Memory B cell (primary cell): ENCODE measurements at regions not wholly inside any gene's neighbourhood (a gene's known extent, or its start where the extent isn't known, plus 50 kb on each side); places are given as distances from the start of the nearest gene placed in this dataset.

Experiments
- ATAC-seq: fragments of 150-1000 bp; cut with Tn5 transposase; 2 replicates; pipeline ENCODE4 v1.10.0; 2021; ENCODE audit warnings: low read depth, mild to moderate bottlenecking, moderate library complexity
- DNase-seq, 2 donors: peaks; one replicate each; pipeline ENCODE4 v3.0.0; 2022; ENCODE audit warnings: low spot score in 2 of 2
- H3K27ac Mint-ChIP-seq: one replicate; pipeline ENCODE4 v1.8.0; 2022; ENCODE audit warnings: mild to moderate bottlenecking, moderate library complexity, mixed read lengths
- H3K27me3 Mint-ChIP-seq: one replicate; pipeline ENCODE4 v1.8.0; 2022; ENCODE audit warnings: mixed read lengths
- H3K36me3 Mint-ChIP-seq: one replicate; pipeline ENCODE4 v1.8.0; 2022; ENCODE audit warnings: mild to moderate bottlenecking, mixed read lengths
- H3K4me1 Mint-ChIP-seq: one replicate; pipeline ENCODE4 v1.8.0; 2022; ENCODE audit warnings: mixed read lengths
- H3K4me3 Mint-ChIP-seq: one replicate; pipeline ENCODE4 v1.8.0; 2022; ENCODE audit warnings: mild to moderate bottlenecking, moderate library complexity, mixed read lengths
- H3K9me3 Mint-ChIP-seq: one replicate; pipeline ENCODE4 v1.8.0; 2022; ENCODE audit warnings: mixed read lengths

GRCh38 chr15:39216816-39217215 is 364.1 kb upstream of the THBS1 start:
- Mint-ChIP-seq H3K4me3 (no peak overlapping the region), H3K27me3 (peaks cover 8% of the 10 kb centered on the region), H3K9me3 (peaks cover 4% of the 10 kb centered on the region), H3K4me1 (no peaks in the 10 kb centered on the region), H3K36me3 (no peaks in the 10 kb centered on the region), H3K27ac (no peak overlapping the region)
- ATAC-seq = no peak
- DNase-seq = no peak

DNA sequence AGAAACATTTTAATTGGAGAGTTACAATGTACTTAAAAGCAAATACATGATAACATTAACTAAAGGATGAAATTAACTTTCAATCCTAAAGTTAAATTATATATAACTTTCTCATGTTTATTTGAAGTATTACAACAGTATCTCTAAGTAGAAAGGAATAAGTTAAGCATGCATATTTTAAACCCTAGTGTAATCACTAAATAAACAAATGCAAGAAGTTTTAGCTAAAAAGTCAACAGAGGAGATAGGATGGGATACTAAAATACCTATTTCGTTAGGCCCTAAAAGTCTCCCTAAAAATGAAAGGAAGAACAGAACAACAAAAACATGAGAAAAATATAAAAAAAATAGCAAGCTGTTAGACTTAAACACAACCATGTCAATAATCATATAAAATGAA is 361.3 kb upstream of the THBS1 start:
- peaks cover 3% of the 10 kb centered on the region for H3K9me3 Mint-ChIP-seq
- H3K4me3 Mint-ChIP-seq = no peak overlapping the region
- DNase-seq (no peak), ATAC-seq (no peak)
- H3K36me3 Mint-ChIP-seq = no peaks in the 10 kb centered on the region
- H3K4me1 Mint-ChIP-seq = no peaks in the 10 kb centered on the region
- H3K27ac Mint-ChIP-seq = no peak overlapping the region
- H3K27me3 Mint-ChIP-seq = peaks cover 4% of the 10 kb centered on the region

- Mint-ChIP-seq H3K27ac (no peak overlapping the region), H3K4me1 (no peaks in the 10 kb centered on the region), H3K36me3 (no peaks in the 10 kb centered on the region), H3K27me3 (no peaks in the 10 kb centered on the region), H3K4me3 (no peak overlapping the region), H3K9me3 (peaks cover 2% of the 10 kb centered on the region)
- DNase-seq (no peak), ATAC-seq (no peak)
Measured at GRCh38 chr15:39226169-39226937, 354.5 kb upstream of the THBS1 start.

- no peaks in the 10 kb centered on the region for H3K27me3 Mint-ChIP-seq
- no peak for ATAC-seq
- no peaks in the 10 kb centered on the region for H3K36me3 Mint-ChIP-seq
- no peaks in the 10 kb centered on the region for H3K4me1 Mint-ChIP-seq
- H3K4me3 Mint-ChIP-seq = no peak overlapping the region
- no peak overlapping the region for H3K27ac Mint-ChIP-seq
- H3K9me3 Mint-ChIP-seq = peaks cover 2% of the 10 kb centered on the region
- no peak for DNase-seq
Measured at GRCh38 chr15:39227001-39227400, 353.9 kb upstream of the THBS1 start.

- Mint-ChIP-seq H3K36me3 (no peaks in the 10 kb centered on the region), H3K27me3 (no peaks in the 10 kb centered on the region), H3K4me1 (no peaks in the 10 kb centered on the region), H3K9me3 (peaks cover 1% of the 10 kb centered on the region), H3K4me3 (no peak overlapping the region), H3K27ac (no peak overlapping the region)
- no peak for DNase-seq
- ATAC-seq = no peak
Measured at GRCh38 chr15:39228889-39229288, 352.0 kb upstream of the THBS1 start.

GRCh38 chr15:39230205-39230907 is 350.5 kb upstream of the THBS1 start:
- ATAC-seq (no peak), DNase-seq (no peak)
- Mint-ChIP-seq H3K4me1 (no peaks in the 10 kb centered on the region), H3K27me3 (no peaks in the 10 kb centered on the region), H3K27ac (no peak overlapping the region), H3K36me3 (no peaks in the 10 kb centered on the region), H3K9me3 (no peaks in the 10 kb centered on the region), H3K4me3 (no peak overlapping the region)

- Mint-ChIP-seq H3K36me3 (no peaks in the 10 kb centered on the region), H3K27ac (no peak overlapping the region), H3K9me3 (no peaks in the 10 kb centered on the region), H3K27me3 (no peaks in the 10 kb centered on the region), H3K4me1 (no peaks in the 10 kb centered on the region), H3K4me3 (no peak overlapping the region)
- DNase-seq (no peak), ATAC-seq (no peak)
Measured at GRCh38 chr15:39230908-39231285, 350.0 kb upstream of the THBS1 start.

GRCh38 chr15:39232512-39232911 is 348.4 kb upstream of the THBS1 start:
- H3K4me3 Mint-ChIP-seq = no peak overlapping the region
- DNase-seq (no peak), ATAC-seq (no peak)
- no peak overlapping the region for H3K27ac Mint-ChIP-seq
- H3K36me3 Mint-ChIP-seq = no peaks in the 10 kb centered on the region
- H3K27me3 Mint-ChIP-seq = no peaks in the 10 kb centered on the region
- no peaks in the 10 kb centered on the region for H3K9me3 Mint-ChIP-seq
- no peaks in the 10 kb centered on the region for H3K4me1 Mint-ChIP-seq

GRCh38 chr15:39235084-39235795 is 345.6 kb upstream of the THBS1 start:
- Mint-ChIP-seq H3K36me3 (no peaks in the 10 kb centered on the region), H3K9me3 (peaks cover 2% of the 10 kb centered on the region), H3K27ac (no peak overlapping the region), H3K27me3 (peaks cover 2% of the 10 kb centered on the region), H3K4me1 (no peaks in the 10 kb centered on the region), H3K4me3 (no peak overlapping the region)
- no peak for ATAC-seq
- no peak for DNase-seq

DNA sequence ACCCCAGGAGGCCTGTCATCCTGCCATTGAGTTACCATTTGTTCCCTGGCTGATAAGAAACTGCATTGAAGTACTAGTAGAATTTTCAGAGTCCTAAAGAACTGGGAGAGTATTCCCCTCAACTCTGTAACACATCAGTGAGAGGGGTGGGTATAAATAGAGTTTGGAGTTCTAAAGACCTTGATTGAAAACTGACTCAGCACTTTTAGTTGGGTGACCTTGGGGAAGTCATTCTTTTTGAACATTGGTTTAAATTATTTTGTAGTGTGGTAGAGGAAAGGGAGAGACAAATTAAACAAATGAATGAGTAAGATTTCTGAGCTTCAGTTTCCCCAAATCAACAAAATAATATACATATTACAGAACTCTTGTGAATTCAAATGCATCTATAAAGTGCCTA is 344.5 kb upstream of the THBS1 start:
- Mint-ChIP-seq H3K4me3 (no peak overlapping the region), H3K36me3 (no peaks in the 10 kb centered on the region)
- ATAC-seq = no peak

GRCh38 chr15:39238443-39238842 is 342.4 kb upstream of the THBS1 start:
- Mint-ChIP-seq H3K4me3 (no peak overlapping the region), H3K9me3 (peaks cover 2% of the 10 kb centered on the region), H3K4me1 (no peaks in the 10 kb centered on the region), H3K36me3 (no peaks in the 10 kb centered on the region), H3K27me3 (peaks cover 2% of the 10 kb centered on the region), H3K27ac (no peak overlapping the region)
- DNase-seq (no peak), ATAC-seq (no peak)

More for the DNA sequence above, 344.5 kb upstream of the THBS1 start:
- no peak for DNase-seq
- Mint-ChIP-seq H3K27me3 (peaks cover 2% of the 10 kb centered on the region), H3K4me1 (no peaks in the 10 kb centered on the region), H3K27ac (no peak overlapping the region), H3K9me3 (peaks cover 2% of the 10 kb centered on the region)

- Mint-ChIP-seq H3K4me1 (no peaks in the 10 kb centered on the region), H3K27ac (no peak overlapping the region), H3K36me3 (no peaks in the 10 kb centered on the region), H3K9me3 (peaks cover 2% of the 10 kb centered on the region), H3K4me3 (no peak overlapping the region), H3K27me3 (peaks cover 2% of the 10 kb centered on the region)
- DNase-seq = no peak
- ATAC-seq = no peak
Measured at GRCh38 chr15:39239562-39239961, 341.3 kb upstream of the THBS1 start.

DNA sequence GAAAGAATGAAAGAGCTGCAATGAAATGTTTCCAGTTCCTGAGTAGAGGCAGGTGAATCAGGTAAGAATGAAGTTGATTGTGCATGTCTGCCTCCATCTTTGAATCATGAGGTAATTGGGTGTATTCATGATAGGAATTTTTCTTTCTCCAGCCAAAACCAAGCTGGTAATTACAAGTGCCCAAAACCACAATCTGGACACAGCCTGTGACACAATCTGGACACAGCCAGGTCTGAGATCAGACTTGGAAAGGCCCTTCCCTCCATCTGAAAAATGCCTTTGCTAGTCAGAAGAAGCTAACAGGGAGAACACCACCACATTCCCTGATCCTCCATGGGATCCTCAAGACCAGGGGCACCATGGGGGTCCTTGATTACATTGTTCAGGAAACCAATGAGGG is 338.5 kb upstream of the THBS1 start:
- no peaks in the 10 kb centered on the region for H3K4me1 Mint-ChIP-seq
- no peak for DNase-seq
- no peak overlapping the region for H3K27ac Mint-ChIP-seq
- no peak overlapping the region for H3K4me3 Mint-ChIP-seq
- peaks cover 2% of the 10 kb centered on the region for H3K27me3 Mint-ChIP-seq
- H3K9me3 Mint-ChIP-seq = peaks cover 2% of the 10 kb centered on the region
- no peak for ATAC-seq
- no peaks in the 10 kb centered on the region for H3K36me3 Mint-ChIP-seq

DNA sequence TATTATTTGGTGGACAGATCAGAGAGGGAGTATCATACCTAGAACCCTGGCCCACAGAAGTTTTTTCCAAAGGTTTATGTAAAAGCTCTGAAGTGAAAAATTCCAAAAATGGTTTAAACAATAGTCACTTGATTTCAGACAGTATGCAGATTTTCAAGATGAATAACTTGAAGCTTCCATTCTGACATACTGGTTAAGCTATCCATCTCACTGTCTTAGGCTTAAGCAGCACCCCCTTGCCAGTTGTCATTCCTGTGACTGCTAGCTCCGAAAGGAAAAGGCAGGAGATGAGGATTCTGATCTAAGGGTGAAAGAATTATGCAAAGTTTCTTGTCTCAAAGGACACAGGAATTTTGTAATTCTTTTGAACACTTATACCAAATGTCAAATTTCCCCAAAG is 337.5 kb upstream of the THBS1 start:
- H3K4me1 Mint-ChIP-seq = no peaks in the 10 kb centered on the region
- DNase-seq = no peak

More for the DNA sequence above, 337.5 kb upstream of the THBS1 start:
- Mint-ChIP-seq H3K9me3 (peaks cover 2% of the 10 kb centered on the region), H3K4me3 (no peak overlapping the region), H3K27me3 (peaks cover 2% of the 10 kb centered on the region), H3K36me3 (no peaks in the 10 kb centered on the region), H3K27ac (no peak overlapping the region)
- ATAC-seq = no peak
